ENCODE measurements at regions not wholly inside any gene's neighbourhood (a gene's known extent, or its start where the extent isn't known, plus 50 kb on each side); places are given as distances from the start of the nearest gene placed in this dataset.
"Not testable (repeated sequence)": the region's sequence is repeated elsewhere in the genome, so short reads cannot be mapped to it uniquely, and the experiment has no call there.

- H3K4me3 Mint-ChIP-seq: no peak overlapping the region
- no peaks in the 10 kb centered on the region for H3K9me3 Mint-ChIP-seq
- no peaks in the 10 kb centered on the region for H3K4me1 Mint-ChIP-seq
- ATAC-seq (replicated peaks): no peak
- H3K27ac Mint-ChIP-seq: no peak overlapping the region
- H3K27me3 Mint-ChIP-seq: peaks cover 14 to 16% of the 10 kb centered on the region in 2 donors
- no peak for DNase-seq
- H3K36me3 Mint-ChIP-seq: no peaks in the 10 kb centered on the region
Measured at GRCh38 chr7:94129443-94130140, 125.4 kb upstream of the BET1 start.

GRCh38 chr7:94130716-94131115 lies 126.6 kb upstream of the BET1 start:
- Mint-ChIP-seq H3K9me3 (no peaks in the 10 kb centered on the region), H3K36me3 (no peaks in the 10 kb centered on the region), H3K4me3 (no peak overlapping the region), H3K27me3 (peaks cover 14 to 15% of the 10 kb centered on the region in 2 donors), H3K27ac (no peak overlapping the region), H3K4me1 (no peaks in the 10 kb centered on the region)
- ATAC-seq (replicated peaks) (no peak), DNase-seq (no peak)

GRCh38 chr7:94133460-94133859 lies 129.3 kb upstream of the BET1 start:
- Mint-ChIP-seq H3K27ac (no peak overlapping the region), H3K36me3 (no peaks in the 10 kb centered on the region), H3K4me1 (no peaks in the 10 kb centered on the region), H3K27me3 (peaks cover 9 to 14% of the 10 kb centered on the region in 2 donors), H3K4me3 (no peak overlapping the region), H3K9me3 (no peaks in the 10 kb centered on the region)
- ATAC-seq (replicated peaks) (no peak), DNase-seq (no peak)

- Mint-ChIP-seq H3K4me1 (no peaks in the 10 kb centered on the region), H3K4me3 (no peak overlapping the region), H3K36me3 (no peaks in the 10 kb centered on the region), H3K27ac (no peak overlapping the region), H3K9me3 (no peaks in the 10 kb centered on the region), H3K27me3 (peaks cover 18 to 25% of the 10 kb centered on the region in 2 donors)
- DNase-seq: no peak
- ATAC-seq (replicated peaks): no peak
Measured at GRCh38 chr7:94135180-94135579, 131.0 kb upstream of the BET1 start.

GRCh38 chr7:94142281-94142680 lies 138.1 kb upstream of the BET1 start:
- H3K27me3 Mint-ChIP-seq: peaks cover 16 to 18% of the 10 kb centered on the region in 2 donors
- H3K4me3 Mint-ChIP-seq: no peak overlapping the region
- no peak overlapping the region for H3K27ac Mint-ChIP-seq
- ATAC-seq (replicated peaks) (no peak), DNase-seq (no peak)
- H3K36me3 Mint-ChIP-seq: no peaks in the 10 kb centered on the region
- no peaks in the 10 kb centered on the region for H3K9me3 Mint-ChIP-seq
- no peaks in the 10 kb centered on the region for H3K4me1 Mint-ChIP-seq

- Mint-ChIP-seq H3K9me3 (peaks cover 0 to 3% of the 10 kb centered on the region in 2 donors), H3K36me3 (no peaks in the 10 kb centered on the region)
Measured at GRCh38 chr7:94145602-94146001, 141.4 kb upstream of the BET1 start.

GRCh38 chr7:94146408-94146807 lies 142.3 kb upstream of the BET1 start:
- Mint-ChIP-seq H3K9me3 (peaks cover 0 to 3% of the 10 kb centered on the region in 2 donors), H3K27me3 (peaks cover 21 to 24% of the 10 kb centered on the region in 2 donors), H3K36me3 (no peaks in the 10 kb centered on the region), H3K27ac (no peak overlapping the region), H3K4me1 (no peaks in the 10 kb centered on the region), H3K4me3 (no peak overlapping the region)
- ATAC-seq (replicated peaks) (no peak), DNase-seq (no peak)

More at GRCh38 chr7:94145602-94146001, 141.4 kb upstream of the BET1 start:
- Mint-ChIP-seq H3K4me3 (no peak overlapping the region), H3K27ac (no peak overlapping the region), H3K27me3 (peaks cover 18 to 22% of the 10 kb centered on the region in 2 donors), H3K4me1 (no peaks in the 10 kb centered on the region)
- DNase-seq (no peak), ATAC-seq (replicated peaks) (no peak)

GRCh38 chr7:94149789-94150545 lies 145.8 kb upstream of the BET1 start:
- H3K9me3 Mint-ChIP-seq: peaks cover 0 to 3% of the 10 kb centered on the region in 2 donors
- peaks cover 0 to 4% of the 10 kb centered on the region in 2 donors for H3K4me1 Mint-ChIP-seq
- DNase-seq (no peak), ATAC-seq (replicated peaks) (no peak)
- H3K36me3 Mint-ChIP-seq: no peaks in the 10 kb centered on the region
- H3K27ac Mint-ChIP-seq: no peak overlapping the region
- H3K27me3 Mint-ChIP-seq: peaks cover 23 to 26% of the 10 kb centered on the region in 2 donors
- H3K4me3 Mint-ChIP-seq: no peak overlapping the region

- Mint-ChIP-seq H3K36me3 (peaks cover 0 to 6% of the 10 kb centered on the region in 2 donors), H3K4me3 (no peak overlapping the region), H3K27me3 (peaks cover 14 to 17% of the 10 kb centered on the region in 2 donors), H3K4me1 (peaks cover 6 to 19% of the 10 kb centered on the region in 2 donors), H3K9me3 (peaks cover 0 to 3% of the 10 kb centered on the region in 2 donors), H3K27ac (no peak overlapping the region)
- DNase-seq (no peak), ATAC-seq (replicated peaks) (no peak)
Measured at GRCh38 chr7:94154182-94154581, 150.0 kb upstream of the BET1 start.

GRCh38 chr7:94154858-94155257 lies 150.7 kb upstream of the BET1 start:
- peaks cover 8 to 12% of the 10 kb centered on the region in 2 donors for H3K27me3 Mint-ChIP-seq
- peak; percentile 48 to 67 for ATAC-seq (replicated peaks)
- H3K4me3 Mint-ChIP-seq: no peak overlapping the region
- H3K4me1 Mint-ChIP-seq: peaks cover 6 to 19% of the 10 kb centered on the region in 2 donors
- H3K36me3 Mint-ChIP-seq: peaks cover 1 to 6% of the 10 kb centered on the region in 2 donors
- H3K27ac Mint-ChIP-seq: no peak overlapping the region
- H3K9me3 Mint-ChIP-seq: peaks cover 0 to 3% of the 10 kb centered on the region in 2 donors
- no peak for DNase-seq

GRCh38 chr7:94157659-94158306 lies 153.6 kb upstream of the BET1 start:
- peaks cover 16 to 38% of the 10 kb centered on the region in 2 donors for H3K4me1 Mint-ChIP-seq
- ATAC-seq (replicated peaks): peak in 1 of 2 donors; percentile 37
- not testable (repeated sequence) for H3K9me3 Mint-ChIP-seq, H3K27me3 Mint-ChIP-seq, H3K27ac Mint-ChIP-seq, H3K36me3 Mint-ChIP-seq, H3K4me3 Mint-ChIP-seq, DNase-seq

- peaks cover 0 to 2% of the 10 kb centered on the region in 2 donors for H3K9me3 Mint-ChIP-seq
- peaks cover 1 to 11% of the 10 kb centered on the region in 2 donors for H3K36me3 Mint-ChIP-seq
- DNase-seq: peak; percentile 2
- peak overlapping the region; percentile 38 for H3K27ac Mint-ChIP-seq
- peak overlapping the region; percentile 77 to 78 for H3K4me3 Mint-ChIP-seq
- ATAC-seq (replicated peaks): peak; percentile 96 to 97
- peaks cover 16 to 38% of the 10 kb centered on the region in 2 donors for H3K4me1 Mint-ChIP-seq
- H3K27me3 Mint-ChIP-seq: no peaks in the 10 kb centered on the region
Measured at GRCh38 chr7:94160719-94161435, 156.7 kb upstream of the BET1 start.

GRCh38 chr7:94161476-94161875 lies 157.3 kb upstream of the BET1 start:
- H3K9me3 Mint-ChIP-seq: peaks cover 0 to 4% of the 10 kb centered on the region in 2 donors
- peaks cover 16 to 37% of the 10 kb centered on the region in 2 donors for H3K4me1 Mint-ChIP-seq
- peaks cover 1 to 12% of the 10 kb centered on the region in 2 donors for H3K36me3 Mint-ChIP-seq
- H3K27ac Mint-ChIP-seq: peak overlapping the region; percentile 51
- no peaks in the 10 kb centered on the region for H3K27me3 Mint-ChIP-seq
- ATAC-seq (replicated peaks) (no peak), DNase-seq (no peak)
- peak overlapping the region; percentile 42 to 77 for H3K4me3 Mint-ChIP-seq

- H3K36me3 Mint-ChIP-seq: peaks cover 0 to 6% of the 10 kb centered on the region in 2 donors
- no peak overlapping the region for H3K27ac Mint-ChIP-seq
- H3K4me3 Mint-ChIP-seq: no peak overlapping the region
- H3K27me3 Mint-ChIP-seq: peaks cover 0 to 4% of the 10 kb centered on the region in 2 donors
- H3K4me1 Mint-ChIP-seq: peaks cover 9 to 23% of the 10 kb centered on the region in 2 donors
- peaks cover 0 to 4% of the 10 kb centered on the region in 2 donors for H3K9me3 Mint-ChIP-seq
- DNase-seq (no peak), ATAC-seq (replicated peaks) (no peak)
Measured at GRCh38 chr7:94169682-94170081, 165.5 kb upstream of the BET1 start.
